ENCODE measurements at regions not wholly inside any gene's neighbourhood (a gene's known extent, or its start where the extent isn't known, plus 50 kb on each side); places are given as distances from the start of the nearest gene placed in this dataset.

GRCh38 chr7:114860206-114860605 lies 61.7 kb upstream of the MDFIC start:
- TF ChIP-seq ATF7 (IDR thresholded peaks at IDR 0.05; ENCODE audit: low read depth) (no peak), ZNF274 (IDR thresholded peaks at IDR 0.05; ENCODE audit: insufficient read depth, insufficient read length) (no peak), POLR2A (IDR thresholded peaks at IDR 0.05; ENCODE audit: low read depth, low read length) (no peak), YBX1 (IDR thresholded peaks at IDR 0.05) (no peak), USF2 (IDR thresholded peaks at IDR 0.05; ENCODE audit: borderline replicate concordance, low read depth, low read length) (no peak), SUZ12 (IDR thresholded peaks at IDR 0.05; ENCODE audit: unreplicated experiment) (no peak), TAF1 (IDR thresholded peaks at IDR 0.05; ENCODE audit: borderline replicate concordance, low read depth, low read length) (no peak), FOXK2 (IDR thresholded peaks at IDR 0.05) (no peak)

Data from GM12878 (cell line).